Subcutaneous abdominal adipose tissue (tissue), 5 donors: ENCODE measurements at regions not wholly inside any gene's neighbourhood (a gene's known extent, or its start where the extent isn't known, plus 50 kb on each side); places are given as distances from the start of the nearest gene placed in this dataset.

Experiments used
- H3K27ac ChIP-seq: one replicate; pipeline ENCODE4 v1.7.0; 2013; ENCODE audit warnings: low read depth, mild to moderate bottlenecking, inconsistent platforms, low read length, moderate library complexity
- H3K27me3 ChIP-seq, 5 donors: one replicate each; pipeline ENCODE4 v1.7.0; 2013; ENCODE audit warnings: low read length in 5 of 5, inconsistent platforms in 1 of 5; ENCODE audit not compliant: control insufficient read depth in 5 of 5, insufficient read depth in 4 of 5
- H3K36me3 ChIP-seq, 5 donors: one replicate each; pipeline ENCODE4 v1.7.0; 2013; ENCODE audit warnings: low read length in 5 of 5; ENCODE audit not compliant: control insufficient read depth in 5 of 5, insufficient read depth in 5 of 5
- H3K4me1 ChIP-seq, 5 donors: one replicate each; pipeline ENCODE4 v1.7.0; 2013; ENCODE audit warnings: low read length in 5 of 5, mild to moderate bottlenecking in 3 of 5, moderate library complexity in 1 of 5; ENCODE audit not compliant: control insufficient read depth in 5 of 5, insufficient read depth in 5 of 5
- H3K4me3 ChIP-seq, 5 donors: one replicate each; pipeline ENCODE4 v1.7.0; 2013; ENCODE audit warnings: low read length in 5 of 5, low read depth in 1 of 5
- H3K9ac ChIP-seq, 5 donors: one replicate each; pipeline ENCODE4 v1.7.0; 2013; ENCODE audit warnings: low read length in 5 of 5, mild to moderate bottlenecking in 4 of 5, moderate library complexity in 3 of 5
- H3K9me3 ChIP-seq, 5 donors: one replicate each; pipeline ENCODE4 v1.7.0; 2013; ENCODE audit warnings: low read length in 5 of 5; ENCODE audit not compliant: control insufficient read depth in 5 of 5
- donor health status: healthy.
- donor health status: healthy.
- donor health status: healthy.
- donor health status: healthy.
- donor health status: healthy.

DNA sequence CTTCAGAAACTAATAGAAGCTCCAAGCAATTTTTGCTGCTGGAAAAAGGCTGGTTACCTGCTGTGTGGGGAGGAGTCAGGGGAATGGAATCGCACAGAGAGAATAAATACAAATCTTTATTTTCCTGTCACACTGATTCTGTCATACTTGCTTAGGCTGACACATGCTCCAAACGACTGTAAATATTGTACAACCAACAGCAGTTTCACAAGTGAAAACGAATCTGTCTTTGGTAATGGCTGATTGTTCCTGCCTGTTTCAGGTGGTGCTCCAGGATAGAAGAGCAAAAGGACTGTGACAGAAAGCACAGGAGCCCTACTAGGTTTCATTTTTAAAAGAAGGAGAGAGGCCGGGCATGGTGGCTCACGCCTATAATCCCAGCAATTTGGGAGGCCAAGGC, 125.5 kb upstream of the DCLK2 start:
- H3K9ac ChIP-seq: no peak overlapping the region
- no peak overlapping the region for H3K27ac ChIP-seq
- H3K36me3 ChIP-seq: no peaks in the 10 kb centered on the region
- H3K27me3 ChIP-seq: no peaks in the 10 kb centered on the region
- H3K9me3 ChIP-seq: no peaks in the 10 kb centered on the region
- no peaks in the 10 kb centered on the region for H3K4me1 ChIP-seq
- no peak overlapping the region for H3K4me3 ChIP-seq

- Histone ChIP-seq H3K27me3 (no peaks in the 10 kb centered on the region), H3K9me3 (no peaks in the 10 kb centered on the region), H3K4me3 (no peak overlapping the region)
Observed at GRCh38 chr4:149955780-149956390, 122.4 kb upstream of the DCLK2 start.

DNA sequence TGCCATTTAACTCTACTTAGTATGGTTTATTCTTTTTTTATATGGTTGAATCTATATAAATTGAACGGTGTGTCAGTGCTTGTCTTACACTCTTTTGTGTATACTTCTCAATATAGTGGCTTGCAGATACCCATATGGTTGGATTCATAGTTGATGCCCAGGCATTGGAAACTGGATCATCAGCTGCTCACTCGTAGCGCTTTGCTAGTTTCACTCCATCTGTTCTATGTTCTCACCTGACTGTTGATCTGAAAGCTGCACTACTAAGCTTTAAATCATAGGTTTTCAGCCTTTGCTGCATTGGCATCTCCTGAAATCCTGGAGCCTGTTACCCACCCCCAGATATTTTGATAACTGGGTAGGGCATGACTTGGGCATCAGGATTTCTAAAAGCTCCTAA, 121.6 kb upstream of the DCLK2 start:
- Histone ChIP-seq H3K27me3 (no peaks in the 10 kb centered on the region), H3K36me3 (no peaks in the 10 kb centered on the region), H3K9ac (no peak overlapping the region), H3K27ac (no peak overlapping the region), H3K4me1 (no peaks in the 10 kb centered on the region), H3K4me3 (no peak overlapping the region), H3K9me3 (no peaks in the 10 kb centered on the region)

More at GRCh38 chr4:149955780-149956390, 122.4 kb upstream of the DCLK2 start:
- Histone ChIP-seq H3K27ac (no peak overlapping the region), H3K36me3 (no peaks in the 10 kb centered on the region), H3K4me1 (no peaks in the 10 kb centered on the region), H3K9ac (no peak overlapping the region)

- Histone ChIP-seq H3K27me3 (no peaks in the 10 kb centered on the region), H3K4me3 (no peak overlapping the region), H3K9me3 (no peaks in the 10 kb centered on the region), H3K4me1 (no peaks in the 10 kb centered on the region), H3K36me3 (no peaks in the 10 kb centered on the region), H3K9ac (no peak overlapping the region), H3K27ac (no peak overlapping the region)
Observed at GRCh38 chr4:149961876-149962597, 116.2 kb upstream of the DCLK2 start.

- Histone ChIP-seq H3K9ac (no peak overlapping the region), H3K4me1 (no peaks in the 10 kb centered on the region), H3K36me3 (no peaks in the 10 kb centered on the region), H3K9me3 (no peaks in the 10 kb centered on the region), H3K27me3 (no peaks in the 10 kb centered on the region), H3K27ac (no peak overlapping the region), H3K4me3 (no peak overlapping the region)
Observed at GRCh38 chr4:149964001-149964796, 114.0 kb upstream of the DCLK2 start.

DNA sequence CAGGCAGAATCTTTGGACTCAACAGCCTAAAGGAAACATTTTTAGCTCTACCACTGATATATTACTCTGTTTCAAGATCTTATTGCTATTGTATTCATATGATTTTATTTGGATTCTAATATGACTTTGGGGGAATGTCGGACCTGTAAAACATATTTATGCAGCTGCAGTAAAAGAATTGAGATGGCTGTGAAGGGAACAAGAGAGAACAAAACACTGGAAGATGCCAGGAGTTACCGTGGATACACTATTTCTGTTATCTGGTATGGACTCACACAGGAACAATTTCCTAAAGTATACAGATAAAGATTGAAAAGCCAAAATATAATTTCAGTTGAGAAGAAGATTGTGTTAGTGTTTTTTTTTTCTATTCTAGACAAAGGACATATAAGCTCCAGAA, 113.0 kb upstream of the DCLK2 start:
- Histone ChIP-seq H3K27ac (no peak overlapping the region), H3K4me1 (no peaks in the 10 kb centered on the region), H3K4me3 (no peak overlapping the region), H3K27me3 (peaks cover 0 to 2% (median 0%) of the 10 kb centered on the region in 5 donors), H3K36me3 (no peaks in the 10 kb centered on the region), H3K9me3 (no peaks in the 10 kb centered on the region), H3K9ac (no peak overlapping the region)

DNA sequence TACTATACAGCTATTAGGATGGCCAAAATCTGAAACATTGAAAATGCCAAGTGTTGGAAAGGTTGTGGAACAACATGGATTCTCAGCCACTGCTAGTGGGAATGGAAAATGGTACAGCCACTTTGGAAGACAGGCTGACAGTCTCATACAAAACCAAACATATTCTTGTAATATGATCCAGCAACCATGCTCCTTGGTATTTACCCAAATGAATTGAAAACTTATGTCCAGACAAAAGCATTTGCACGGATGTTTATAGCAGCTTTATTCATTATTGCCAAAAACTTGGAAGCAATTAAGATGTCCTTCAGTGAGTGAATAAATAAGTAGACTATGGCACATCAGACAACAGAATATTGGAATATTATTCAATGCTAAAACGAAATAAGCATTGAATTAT, 105.8 kb upstream of the DCLK2 start:
- Histone ChIP-seq H3K9ac (no peak overlapping the region), H3K4me1 (no peaks in the 10 kb centered on the region), H3K4me3 (no peak overlapping the region), H3K27me3 (peaks cover 0 to 2% (median 0%) of the 10 kb centered on the region in 5 donors), H3K36me3 (no peaks in the 10 kb centered on the region), H3K27ac (no peak overlapping the region), H3K9me3 (no peaks in the 10 kb centered on the region)

DNA sequence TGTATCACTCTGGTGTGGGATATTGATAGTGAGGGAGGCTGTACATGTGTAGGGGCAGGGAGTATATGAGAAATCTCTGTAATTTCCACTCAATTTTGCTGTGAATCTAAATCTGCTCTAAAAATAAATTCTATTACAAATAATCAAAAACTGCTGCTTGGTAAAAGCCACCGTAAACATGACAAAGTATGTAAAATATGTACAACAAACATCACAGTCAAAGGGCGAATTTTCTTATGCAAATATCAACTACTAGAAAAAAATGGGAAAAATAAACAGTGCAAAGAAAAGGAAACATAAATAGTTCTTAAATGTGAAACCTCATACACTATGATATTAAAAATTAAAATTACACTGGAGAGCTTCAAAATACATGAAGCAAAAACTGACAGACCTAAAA, 105.1 kb upstream of the DCLK2 start:
- H3K4me1 ChIP-seq: no peaks in the 10 kb centered on the region
- H3K27ac ChIP-seq: no peak overlapping the region
- no peaks in the 10 kb centered on the region for H3K9me3 ChIP-seq
- no peak overlapping the region for H3K4me3 ChIP-seq
- no peak overlapping the region for H3K9ac ChIP-seq
- peaks cover 0 to 2% (median 0%) of the 10 kb centered on the region in 5 donors for H3K27me3 ChIP-seq
- no peaks in the 10 kb centered on the region for H3K36me3 ChIP-seq

DNA sequence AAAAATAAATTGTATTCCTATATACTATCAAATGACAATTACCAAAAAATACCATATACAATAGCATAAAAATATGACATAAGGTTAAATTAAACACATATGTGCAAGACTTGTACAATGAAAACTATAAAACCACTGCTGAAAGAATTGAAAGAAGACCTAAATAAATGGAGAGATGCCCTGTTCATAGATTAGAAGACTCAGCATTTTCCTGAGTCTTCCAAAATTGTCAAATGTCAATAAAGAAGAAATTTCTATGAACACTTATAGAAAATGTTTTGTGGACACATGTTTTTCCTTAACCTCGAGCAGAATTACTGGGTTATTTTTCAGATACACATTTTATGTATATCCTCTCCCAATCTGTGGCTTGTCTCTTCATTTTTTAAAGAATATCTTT, 103.1 kb upstream of the DCLK2 start:
- no peaks in the 10 kb centered on the region for H3K27me3 ChIP-seq
- no peak overlapping the region for H3K27ac ChIP-seq
- H3K4me3 ChIP-seq: no peak overlapping the region
- no peaks in the 10 kb centered on the region for H3K36me3 ChIP-seq
- no peaks in the 10 kb centered on the region for H3K9me3 ChIP-seq
- H3K9ac ChIP-seq: no peak overlapping the region
- no peaks in the 10 kb centered on the region for H3K4me1 ChIP-seq

DNA sequence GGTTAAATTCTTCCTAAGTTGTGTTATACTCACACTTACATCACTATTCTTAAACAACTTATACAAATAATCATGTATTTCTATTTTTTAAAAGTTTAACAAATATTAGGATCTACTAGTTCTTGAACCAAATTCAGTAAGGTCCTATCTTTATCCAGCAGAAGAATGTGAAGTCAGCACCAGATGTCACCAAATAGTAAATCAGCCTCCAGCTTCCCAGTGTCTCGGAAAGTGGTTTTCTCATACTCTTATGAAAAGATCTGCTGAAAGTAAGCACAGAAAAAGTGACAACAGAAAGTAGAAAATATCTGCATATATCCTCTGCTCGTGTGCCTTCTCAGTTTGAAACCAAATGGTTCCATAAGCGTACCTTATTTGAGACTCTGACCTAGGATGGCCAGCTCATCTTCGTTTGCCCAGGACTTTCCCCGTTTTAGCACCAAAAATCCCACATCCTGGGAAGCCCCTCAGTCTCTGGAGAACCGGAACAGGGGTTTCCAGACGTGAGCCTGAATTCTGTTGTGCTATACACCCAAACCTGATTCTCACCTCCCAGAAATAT, 98.0 kb upstream of the DCLK2 start:
- H3K9ac ChIP-seq: no peak overlapping the region
- H3K9me3 ChIP-seq: no peaks in the 10 kb centered on the region
- H3K27me3 ChIP-seq: no peaks in the 10 kb centered on the region
- no peak overlapping the region for H3K27ac ChIP-seq
- H3K36me3 ChIP-seq: no peaks in the 10 kb centered on the region
- peaks cover 0 to 3% (median 0%) of the 10 kb centered on the region in 5 donors for H3K4me1 ChIP-seq
- H3K4me3 ChIP-seq: no peak overlapping the region
